Spleen (tissue), 11 donors: ENCODE measurements at regions not wholly inside any gene's neighbourhood (a gene's known extent, or its start where the extent isn't known, plus 50 kb on each side); places are given as distances from the start of the nearest gene placed in this dataset.

Source experiments
- DNase-seq: peaks from one replicate; pipeline ENCODE4 v3.0.0-alpha.2; 2020
- H3K27ac ChIP-seq, 8 donors: fragments of 200-600 bp; sonication (generic) in 7 of 8; 1 replicate in 4 of 8; 2 replicates in 4 of 8; pipeline versions ENCODE4 v1.5.0 to v1.8.0; 2016 to 2021; ENCODE audit warnings: inconsistent platforms in 4 of 8, mild to moderate bottlenecking in 4 of 8, moderate library complexity in 1 of 8
- H3K27me3 ChIP-seq, 7 donors: fragments of 200-600 bp; sonication (generic) in 6 of 7; replicated peaks in 1 of 7; 1 replicate in 4 of 7; 2 replicates in 3 of 7; pipeline versions ENCODE4 v1.5.0 to v1.8.0; 2016 to 2021; ENCODE audit warnings: inconsistent platforms in 3 of 7, mild to moderate bottlenecking in 1 of 7
- H3K36me3 ChIP-seq, 6 donors: fragments of 200-600 bp; sonication (generic) in 5 of 6; 1 replicate in 4 of 6; 2 replicates in 2 of 6; pipeline versions ENCODE4 v1.5.0 to v1.8.0; 2016 to 2021; ENCODE audit warnings: inconsistent platforms in 2 of 6
- H3K4me1 ChIP-seq, 6 donors: fragments of 200-600 bp; sonication (generic) in 5 of 6; 1 replicate in 3 of 6; 2 replicates in 3 of 6; pipeline versions ENCODE4 v1.5.0 to v1.8.0; 2016 to 2021; ENCODE audit warnings: inconsistent platforms in 3 of 6
- H3K4me3 ChIP-seq, 8 donors: fragments of 200-600 bp; sonication (generic) in 7 of 8; 1 replicate in 4 of 8; 2 replicates in 4 of 8; pipeline versions ENCODE4 v1.5.0 to v1.8.0; 2016 to 2021; ENCODE audit warnings: inconsistent platforms in 4 of 8, mild to moderate bottlenecking in 4 of 8, moderate library complexity in 2 of 8
- H3K9me3 ChIP-seq, 8 donors: fragments of 200-600 bp; sonication (generic) in 7 of 8; 1 replicate in 4 of 8; 2 replicates in 4 of 8; pipeline versions ENCODE4 v1.5.0 to v1.8.0; 2016 to 2021; ENCODE audit warnings: inconsistent platforms in 4 of 8
- POLR2A ChIP-seq, 3 donors: fragments of 450-650 bp; IDR thresholded peaks; one replicate each; pipeline ENCODE4 v1.5.1; 2017; ENCODE audit warnings: antibody characterized with exemption in 3 of 3, mild to moderate bottlenecking in 1 of 3
- POLR2AphosphoS5 ChIP-seq, 3 donors: sonication (generic); formaldehyde crosslinking; IDR thresholded peaks; one replicate each; pipeline ENCODE4 v1.5.1; 2017; ENCODE audit warnings: antibody characterized with exemption in 3 of 3
- WGBS, 5 donors: extraction: QIAGEN DNeasy Blood & Tissue Kit in 3 of 5; methylation state at CpG; one replicate each; pipeline versions ENCODE4 v1.1.5 to v1.1.7; 2013 to 2018; 5-methylcytosine and 5-hydroxymethylcytosine counted together
- intact Hi-C: fragments of 100-400 bp; cut with DNase I; formaldehyde crosslinking; loops from one replicate; pipeline ENCODE4 v1.15.0; 2023; ENCODE audit warnings: low total_unique reads
- TF ChIP-seq, protein P1 (sequence below), 11 experiments: fragments of 200-600 bp in 7 of 11; fragments of 450-650 bp in 4 of 11; sonication (generic) in 4 of 11; IDR thresholded peaks in 8 of 11; conservative IDR thresholded peaks in 3 of 11; 1 replicate in 7 of 11; 2 replicates in 4 of 11; pipeline versions ENCODE4 v1.4.0 to v1.8.0; 2016 to 2021; ENCODE audit warnings: antibody characterized with exemption in 11 of 11, inconsistent platforms in 4 of 11, mild to moderate bottlenecking in 1 of 11
- donor health status: healthy with polysubstance abuse.
- donor health status: DM: no; HTN: no; CAD: no; lungs with moderate emphysema.
- donor health status: DM: no; HTN: no; CAD: no.
- donor health status: Bipolar disorder and iron deficiency.
- donor health status: healthy.
- donor health status: DM: no; HTN: no; CAD: no.
- donor health status: DM: yes; HTN: yes; CAD: no.

DNA sequence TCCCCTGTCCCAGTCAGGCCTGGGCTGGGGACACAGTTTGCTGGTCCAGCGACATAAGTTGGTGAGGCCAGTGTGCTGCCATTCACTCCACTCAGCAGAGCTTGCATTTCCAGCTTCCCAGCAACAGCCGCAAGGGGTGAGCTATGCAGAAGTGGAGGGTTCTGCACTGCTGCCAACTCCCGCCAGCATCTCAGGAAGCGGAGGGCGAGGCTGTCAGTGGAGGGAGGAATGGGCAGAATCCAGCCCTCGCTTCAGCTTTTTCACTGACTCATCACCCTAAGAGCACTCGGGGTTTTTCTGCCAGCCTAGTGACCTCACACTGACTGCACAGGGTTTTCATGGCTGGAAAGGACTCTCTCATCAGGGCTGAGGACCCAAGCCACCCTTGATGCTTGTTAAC lies 625.1 kb upstream of the MKI67 start:
- no peaks in the 10 kb centered on the region for H3K36me3 ChIP-seq
- DNase-seq: no peak
- TF ChIP-seq, protein P1, sequence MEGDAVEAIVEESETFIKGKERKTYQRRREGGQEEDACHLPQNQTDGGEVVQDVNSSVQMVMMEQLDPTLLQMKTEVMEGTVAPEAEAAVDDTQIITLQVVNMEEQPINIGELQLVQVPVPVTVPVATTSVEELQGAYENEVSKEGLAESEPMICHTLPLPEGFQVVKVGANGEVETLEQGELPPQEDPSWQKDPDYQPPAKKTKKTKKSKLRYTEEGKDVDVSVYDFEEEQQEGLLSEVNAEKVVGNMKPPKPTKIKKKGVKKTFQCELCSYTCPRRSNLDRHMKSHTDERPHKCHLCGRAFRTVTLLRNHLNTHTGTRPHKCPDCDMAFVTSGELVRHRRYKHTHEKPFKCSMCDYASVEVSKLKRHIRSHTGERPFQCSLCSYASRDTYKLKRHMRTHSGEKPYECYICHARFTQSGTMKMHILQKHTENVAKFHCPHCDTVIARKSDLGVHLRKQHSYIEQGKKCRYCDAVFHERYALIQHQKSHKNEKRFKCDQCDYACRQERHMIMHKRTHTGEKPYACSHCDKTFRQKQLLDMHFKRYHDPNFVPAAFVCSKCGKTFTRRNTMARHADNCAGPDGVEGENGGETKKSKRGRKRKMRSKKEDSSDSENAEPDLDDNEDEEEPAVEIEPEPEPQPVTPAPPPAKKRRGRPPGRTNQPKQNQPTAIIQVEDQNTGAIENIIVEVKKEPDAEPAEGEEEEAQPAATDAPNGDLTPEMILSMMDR (IDR thresholded peaks at IDR 0.05 in 8 of 11, conservative IDR thresholded peaks at IDR 0.05 in 3 of 11): no peak
- TF ChIP-seq POLR2AphosphoS5 (IDR thresholded peaks at IDR 0.05) (no peak), POLR2A (IDR thresholded peaks at IDR 0.05) (no peak)
- H3K4me3 ChIP-seq: no peak overlapping the region
- no peaks in the 10 kb centered on the region for H3K4me1 ChIP-seq
- WGBS, 5 donors: 48 to 83% (median 64%) methylated on average over 6 to 7 of the region's 7 CpGs
- no peak overlapping the region for H3K27ac ChIP-seq
- intact Hi-C loops: no loop called here
- peaks cover 0 to 11% (median 0%) of the 10 kb centered on the region in 8 donors for H3K9me3 ChIP-seq
- peaks cover 0 to 16% (median 0%) of the 10 kb centered on the region in 7 donors for H3K27me3 ChIP-seq

DNA sequence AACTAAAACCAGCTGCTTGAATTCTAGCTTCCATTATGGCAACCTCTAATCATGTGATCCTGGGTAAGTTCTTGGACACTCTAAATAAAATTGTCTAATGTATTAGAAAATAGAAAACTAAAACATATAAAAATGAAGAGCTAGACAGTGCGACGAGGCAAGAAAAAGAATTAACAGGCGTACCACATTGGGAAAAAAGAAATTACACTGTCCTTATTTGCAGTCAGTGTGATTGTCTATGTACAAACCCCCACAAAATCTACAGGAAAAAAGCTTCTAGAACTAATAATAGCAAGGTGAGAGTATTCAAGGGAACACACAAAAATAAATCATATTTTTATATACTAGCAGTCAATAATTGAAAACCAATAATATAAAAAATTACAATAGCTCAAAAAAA lies 625.6 kb upstream of the MKI67 start:
- 87 to 94% (median 91%) methylated on average over 3 of the region's 3 CpGs for WGBS, 5 donors
- H3K27me3 ChIP-seq: peaks cover 0 to 16% (median 0%) of the 10 kb centered on the region in 7 donors
- intact Hi-C loops: no loop called here

DNA sequence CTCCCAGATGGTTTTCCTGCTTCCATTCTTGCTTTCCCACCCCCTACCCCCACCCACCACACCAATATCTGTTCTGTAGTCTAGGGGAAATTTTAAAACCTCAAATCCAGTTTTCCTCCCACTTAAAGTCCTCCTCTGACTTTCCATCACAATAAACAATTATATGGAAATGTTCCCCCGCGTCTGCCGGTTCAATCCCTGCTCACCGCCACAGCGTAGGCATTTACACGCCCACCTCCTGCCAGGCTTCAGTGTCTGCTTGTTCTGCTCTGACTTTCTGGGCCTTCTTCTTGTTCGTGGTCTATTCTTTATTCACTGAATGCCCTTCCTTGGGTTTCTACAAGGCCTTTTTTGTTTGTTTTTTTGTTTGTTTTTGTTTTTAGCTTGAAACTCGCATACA lies 633.0 kb upstream of the MKI67 start:
- H3K36me3 ChIP-seq: no peaks in the 10 kb centered on the region
- H3K9me3 ChIP-seq: no peaks in the 10 kb centered on the region
- intact Hi-C loops: no loop called here
- H3K27me3 ChIP-seq: peaks cover 0 to 12% (median 0%) of the 10 kb centered on the region in 7 donors
- no peak overlapping the region for H3K27ac ChIP-seq
- no peaks in the 10 kb centered on the region for H3K4me1 ChIP-seq
- WGBS, 5 donors: 83 to 91% (median 85%) methylated on average over 8 of the region's 8 CpGs
- no peak overlapping the region for H3K4me3 ChIP-seq
- no peak for DNase-seq
- no peak for TF ChIP-seq POLR2A (IDR thresholded peaks at IDR 0.05)
- TF ChIP-seq POLR2AphosphoS5 (IDR thresholded peaks at IDR 0.05): no peak

More for the DNA sequence above, 625.6 kb upstream of the MKI67 start:
- Histone ChIP-seq H3K36me3 (no peaks in the 10 kb centered on the region), H3K27ac (no peak overlapping the region), H3K9me3 (peaks cover 0 to 11% (median 0%) of the 10 kb centered on the region in 8 donors), H3K4me3 (no peak overlapping the region), H3K4me1 (no peaks in the 10 kb centered on the region)
- TF ChIP-seq POLR2A (IDR thresholded peaks at IDR 0.05) (no peak), POLR2AphosphoS5 (IDR thresholded peaks at IDR 0.05) (no peak)
- TF ChIP-seq, protein P1 (IDR thresholded peaks at IDR 0.05 in 8 of 11, conservative IDR thresholded peaks at IDR 0.05 in 3 of 11): no peak
- DNase-seq: no peak

DNA sequence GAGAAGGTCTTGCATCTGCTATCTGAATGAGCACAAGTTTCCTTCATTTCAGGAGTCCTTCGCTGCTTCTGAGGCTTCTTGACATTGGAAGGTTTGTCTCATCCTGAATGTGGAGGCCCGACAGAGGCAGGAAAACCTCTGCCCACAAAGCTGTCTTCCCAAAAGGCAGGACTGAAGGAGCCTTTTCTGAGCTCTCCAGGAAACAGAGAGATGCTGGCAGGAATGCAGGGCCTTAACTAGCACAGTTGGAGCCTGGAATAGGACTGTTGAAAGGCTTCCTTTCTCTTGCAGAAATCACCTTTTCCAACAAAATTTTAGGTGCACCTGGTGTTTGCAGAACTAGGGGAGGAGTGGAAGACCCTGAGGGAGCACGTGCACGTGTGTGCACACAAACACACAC lies 637.4 kb upstream of the MKI67 start:
- H3K36me3 ChIP-seq: no peaks in the 10 kb centered on the region
- TF ChIP-seq POLR2A (IDR thresholded peaks at IDR 0.05) (no peak), POLR2AphosphoS5 (IDR thresholded peaks at IDR 0.05) (no peak)
- TF ChIP-seq, protein P1 (IDR thresholded peaks at IDR 0.05 in 8 of 11, conservative IDR thresholded peaks at IDR 0.05 in 3 of 11): no peak
- H3K4me1 ChIP-seq: no peaks in the 10 kb centered on the region
- H3K27ac ChIP-seq: no peak overlapping the region
- peaks cover 0 to 24% (median 0%) of the 10 kb centered on the region in 7 donors for H3K27me3 ChIP-seq
- no peak overlapping the region for H3K4me3 ChIP-seq
- no peaks in the 10 kb centered on the region for H3K9me3 ChIP-seq
- WGBS, 5 donors: 66 to 72% (median 68%) methylated on average over 4 of the region's 4 CpGs
- intact Hi-C loops: no loop called here
- no peak for DNase-seq

DNA sequence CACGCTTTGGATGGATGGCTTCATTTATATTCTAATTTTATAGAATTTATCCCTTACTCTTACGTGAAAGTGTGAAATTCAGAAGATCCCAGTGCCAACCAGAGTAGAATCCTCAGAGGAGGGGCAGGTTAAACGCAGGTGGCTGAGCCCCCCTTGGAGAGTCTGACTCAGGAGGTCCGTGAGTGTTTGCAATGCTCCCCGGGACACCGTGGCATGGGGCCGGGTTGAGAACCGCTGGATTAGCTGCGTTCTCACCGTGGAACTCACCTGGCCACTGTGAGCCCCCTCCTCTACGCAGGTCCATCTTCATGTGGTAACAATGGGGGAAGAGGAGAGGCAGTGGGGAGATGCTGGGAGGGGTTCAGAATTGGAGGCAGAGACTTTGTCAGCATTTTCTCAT lies 638.0 kb upstream of the MKI67 start:
- DNase-seq: no peak
- H3K36me3 ChIP-seq: no peaks in the 10 kb centered on the region
- WGBS, 5 donors: 82 to 90% (median 88%) methylated on average over 11 of the region's 11 CpGs
- H3K27ac ChIP-seq: no peak overlapping the region
- TF ChIP-seq POLR2AphosphoS5 (IDR thresholded peaks at IDR 0.05): no peak
- TF ChIP-seq, protein P1 (IDR thresholded peaks at IDR 0.05 in 8 of 11, conservative IDR thresholded peaks at IDR 0.05 in 3 of 11): no peak
- no peak for TF ChIP-seq POLR2A (IDR thresholded peaks at IDR 0.05)
- intact Hi-C loops: no loop called here
- H3K4me1 ChIP-seq: no peaks in the 10 kb centered on the region
- no peak overlapping the region for H3K4me3 ChIP-seq
- no peaks in the 10 kb centered on the region for H3K9me3 ChIP-seq
- peaks cover 0 to 24% (median 0%) of the 10 kb centered on the region in 7 donors for H3K27me3 ChIP-seq
